Dendritic cell treated with granulocyte-macrophage colony-stimulating factor and Interleukin-4, amounts not matched to agents 40 ng/mL and 50 ng/mL, for 4 days (primary cell): ENCODE measurements at regions not wholly inside any gene's neighbourhood (a gene's known extent, or its start where the extent isn't known, plus 50 kb on each side); places are given as distances from the start of the nearest gene placed in this dataset.
"Not testable (repeated sequence)": the region's sequence is repeated elsewhere in the genome, so short reads cannot be mapped to it uniquely, and the experiment has no call there.

Source experiments
- H3K27ac Mint-ChIP-seq: one replicate; pipeline ENCODE4 v1.8.0; 2022; ENCODE audit warnings: mild to moderate bottlenecking, mixed read lengths
- H3K27me3 Mint-ChIP-seq: one replicate; pipeline ENCODE4 v1.8.0; 2022; ENCODE audit warnings: mild to moderate bottlenecking, mixed read lengths
- H3K36me3 Mint-ChIP-seq: one replicate; pipeline ENCODE4 v1.8.0; 2022; ENCODE audit warnings: low read depth, mixed read lengths
- H3K4me1 Mint-ChIP-seq: one replicate; pipeline ENCODE4 v1.8.0; 2022; ENCODE audit warnings: low read depth, mixed read lengths
- H3K4me3 Mint-ChIP-seq: one replicate; pipeline ENCODE4 v1.8.0; 2022; ENCODE audit warnings: mild to moderate bottlenecking, moderate library complexity, mixed read lengths
- H3K9me3 Mint-ChIP-seq: one replicate; pipeline ENCODE4 v1.8.0; 2022; ENCODE audit warnings: mixed read lengths
- intact Hi-C: fragments of 100-400 bp; cut with micrococcal nuclease; formaldehyde crosslinking; loops from one replicate; pipeline ENCODE4 v1.15.0; 2022

- H3K4me3 Mint-ChIP-seq = no peak overlapping the region
- H3K4me1 Mint-ChIP-seq = no peaks in the 10 kb centered on the region
- H3K27ac Mint-ChIP-seq = no peak overlapping the region
- H3K36me3 Mint-ChIP-seq = no peaks in the 10 kb centered on the region
- H3K9me3 Mint-ChIP-seq = no peaks in the 10 kb centered on the region
- intact Hi-C loops = no loop called here
- H3K27me3 Mint-ChIP-seq = no peaks in the 10 kb centered on the region
Measured at GRCh38 chr10:43851030-43851429, 202.3 kb upstream of the ZNF32 start.

DNA sequence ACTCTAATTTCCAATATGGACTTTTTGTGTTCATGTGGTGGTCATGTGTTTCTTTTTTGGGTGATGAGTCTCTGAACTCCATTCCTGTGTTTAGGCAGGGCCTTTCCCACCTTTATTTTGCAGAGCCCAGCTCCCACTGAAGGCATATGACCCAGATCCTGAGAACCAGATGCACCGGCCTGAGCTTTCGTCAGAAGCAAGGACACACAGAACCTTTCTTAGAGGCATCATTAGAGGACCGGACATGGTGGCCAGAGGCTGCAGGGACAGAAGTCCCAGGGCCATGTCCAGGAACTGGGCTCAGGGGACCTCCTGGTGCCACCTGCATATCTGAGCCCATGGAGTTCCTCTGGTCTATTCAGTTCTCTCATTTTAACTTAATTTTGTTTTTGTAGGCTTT, 200.9 kb upstream of the ZNF32 start:
- H3K4me1 Mint-ChIP-seq = no peaks in the 10 kb centered on the region
- no peak overlapping the region for H3K4me3 Mint-ChIP-seq

GRCh38 chr10:43846968-43847367, 198.3 kb upstream of the ZNF32 start:
- no peak overlapping the region for H3K4me3 Mint-ChIP-seq

More for the DNA sequence above, 200.9 kb upstream of the ZNF32 start:
- no peak overlapping the region for H3K27ac Mint-ChIP-seq
- H3K27me3 Mint-ChIP-seq = peaks cover 1% of the 10 kb centered on the region
- intact Hi-C loops = no loop called here
- H3K9me3 Mint-ChIP-seq = no peaks in the 10 kb centered on the region
- H3K36me3 Mint-ChIP-seq = no peaks in the 10 kb centered on the region

GRCh38 chr10:43846187-43846680, 197.6 kb upstream of the ZNF32 start:
- H3K4me1 Mint-ChIP-seq = no peaks in the 10 kb centered on the region
- no peaks in the 10 kb centered on the region for H3K36me3 Mint-ChIP-seq
- H3K4me3 Mint-ChIP-seq = no peak overlapping the region
- H3K9me3 Mint-ChIP-seq = no peaks in the 10 kb centered on the region
- peaks cover 3% of the 10 kb centered on the region for H3K27me3 Mint-ChIP-seq
- H3K27ac Mint-ChIP-seq = no peak overlapping the region
- intact Hi-C loops = no loop called here

More at GRCh38 chr10:43846968-43847367, 198.3 kb upstream of the ZNF32 start:
- H3K4me1 Mint-ChIP-seq = no peaks in the 10 kb centered on the region
- H3K27me3 Mint-ChIP-seq = peaks cover 1% of the 10 kb centered on the region
- no peak overlapping the region for H3K27ac Mint-ChIP-seq
- no peaks in the 10 kb centered on the region for H3K36me3 Mint-ChIP-seq
- intact Hi-C loops = no loop called here
- H3K9me3 Mint-ChIP-seq = no peaks in the 10 kb centered on the region

DNA sequence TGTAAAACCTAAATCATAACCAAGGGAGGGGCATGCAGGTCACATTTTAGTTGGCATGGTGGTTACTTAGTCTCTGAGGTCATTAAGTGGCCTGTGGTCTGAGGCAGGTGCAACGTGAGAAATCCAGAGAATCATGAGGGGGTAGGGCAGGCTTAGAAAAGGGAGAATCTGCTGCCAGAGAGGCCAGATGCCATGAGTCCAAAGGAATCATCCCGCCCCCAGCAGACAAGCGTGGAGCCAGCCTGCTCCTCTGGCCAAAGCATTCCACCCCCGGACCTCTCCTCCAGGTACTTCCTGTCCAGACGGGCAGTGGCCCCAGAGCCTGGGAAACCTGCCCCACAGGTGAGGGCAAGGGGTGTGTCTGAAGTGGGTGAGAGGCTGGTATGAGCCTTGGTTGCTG, 196.4 kb upstream of the ZNF32 start:
- H3K9me3 Mint-ChIP-seq = no peaks in the 10 kb centered on the region
- H3K27ac Mint-ChIP-seq = no peak overlapping the region
- no peaks in the 10 kb centered on the region for H3K36me3 Mint-ChIP-seq
- H3K4me3 Mint-ChIP-seq = no peak overlapping the region
- intact Hi-C loops = no loop called here
- peaks cover 7% of the 10 kb centered on the region for H3K27me3 Mint-ChIP-seq
- no peaks in the 10 kb centered on the region for H3K4me1 Mint-ChIP-seq

DNA sequence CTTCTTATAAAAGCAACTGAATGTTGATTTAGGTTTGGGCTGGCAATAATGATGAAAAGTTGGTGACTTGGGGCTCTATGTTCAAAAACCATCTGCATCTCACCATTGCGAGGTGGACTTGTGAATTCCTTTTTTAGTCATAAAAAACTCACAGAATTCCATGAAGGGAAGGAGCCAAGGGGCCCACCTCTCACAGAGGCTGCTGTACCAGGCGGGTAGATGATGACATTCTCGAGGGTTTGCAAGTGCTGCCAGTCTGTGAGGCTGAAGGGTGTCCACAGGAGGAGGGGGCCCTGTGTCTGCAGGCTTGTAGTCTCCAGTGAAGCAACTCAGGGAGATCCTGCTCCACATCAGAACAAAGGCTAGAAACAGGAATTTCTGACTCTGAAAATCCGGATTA, 195.5 kb upstream of the ZNF32 start:
- H3K9me3 Mint-ChIP-seq = no peaks in the 10 kb centered on the region
- no peak overlapping the region for H3K4me3 Mint-ChIP-seq
- intact Hi-C loops = no loop called here
- no peaks in the 10 kb centered on the region for H3K4me1 Mint-ChIP-seq
- H3K36me3 Mint-ChIP-seq = no peaks in the 10 kb centered on the region
- H3K27ac Mint-ChIP-seq = no peak overlapping the region
- H3K27me3 Mint-ChIP-seq = peaks cover 7% of the 10 kb centered on the region

GRCh38 chr10:43843321-43844101, 194.8 kb upstream of the ZNF32 start:
- no peak overlapping the region for H3K4me3 Mint-ChIP-seq
- no peaks in the 10 kb centered on the region for H3K4me1 Mint-ChIP-seq
- H3K27ac Mint-ChIP-seq = no peak overlapping the region
- no peaks in the 10 kb centered on the region for H3K36me3 Mint-ChIP-seq
- intact Hi-C loops = no loop called here
- no peaks in the 10 kb centered on the region for H3K9me3 Mint-ChIP-seq
- peaks cover 7% of the 10 kb centered on the region for H3K27me3 Mint-ChIP-seq

DNA sequence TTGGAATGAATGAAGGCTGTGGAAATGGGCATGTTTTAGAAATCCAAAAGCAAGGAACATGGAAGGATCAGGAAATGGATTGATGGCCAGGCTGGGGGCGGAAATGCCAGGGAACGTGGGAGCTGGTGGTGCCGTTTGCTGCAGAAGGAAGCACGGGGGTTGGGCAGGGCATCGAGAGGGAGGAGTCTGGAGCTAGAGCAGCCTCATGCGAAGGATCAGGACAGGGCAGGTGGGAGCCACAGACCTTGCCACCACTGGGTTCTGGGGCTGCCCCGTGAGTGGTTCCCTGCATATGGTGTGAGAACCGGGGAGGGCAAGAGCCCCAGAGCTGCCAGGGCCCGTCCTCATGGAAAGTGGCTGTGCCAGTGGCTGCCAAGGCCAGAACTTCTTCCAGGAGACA, 193.8 kb upstream of the ZNF32 start:
- H3K27me3 Mint-ChIP-seq = peaks cover 8% of the 10 kb centered on the region
- no peak overlapping the region for H3K4me3 Mint-ChIP-seq
- H3K36me3 Mint-ChIP-seq = no peaks in the 10 kb centered on the region
- H3K9me3 Mint-ChIP-seq = no peaks in the 10 kb centered on the region
- H3K4me1 Mint-ChIP-seq = no peaks in the 10 kb centered on the region
- H3K27ac Mint-ChIP-seq = no peak overlapping the region
- intact Hi-C loops = no loop called here

GRCh38 chr10:43842072-43842471, 193.4 kb upstream of the ZNF32 start:
- peaks cover 9% of the 10 kb centered on the region for H3K27me3 Mint-ChIP-seq
- no peaks in the 10 kb centered on the region for H3K36me3 Mint-ChIP-seq
- H3K4me1 Mint-ChIP-seq = no peaks in the 10 kb centered on the region
- H3K4me3 Mint-ChIP-seq = no peak overlapping the region
- intact Hi-C loops = no loop called here
- no peaks in the 10 kb centered on the region for H3K9me3 Mint-ChIP-seq
- no peak overlapping the region for H3K27ac Mint-ChIP-seq

- Mint-ChIP-seq H3K27me3 (peaks cover 8% of the 10 kb centered on the region), H3K9me3 (peaks cover 6% of the 10 kb centered on the region), H3K4me3 (no peak overlapping the region), H3K36me3 (no peaks in the 10 kb centered on the region), H3K27ac (no peak overlapping the region), H3K4me1 (no peaks in the 10 kb centered on the region)
- intact Hi-C loops = no loop called here
Measured at GRCh38 chr10:43839973-43840372, 191.3 kb upstream of the ZNF32 start.

GRCh38 chr10:43834751-43835150, 186.1 kb upstream of the ZNF32 start:
- H3K4me1 Mint-ChIP-seq, intact Hi-C loops, H3K27me3 Mint-ChIP-seq, H3K36me3 Mint-ChIP-seq, H3K4me3 Mint-ChIP-seq, H3K27ac Mint-ChIP-seq, H3K9me3 Mint-ChIP-seq: not testable (repeated sequence)

- Mint-ChIP-seq H3K36me3 (no peaks in the 10 kb centered on the region), H3K27me3 (no peaks in the 10 kb centered on the region), H3K9me3 (no peaks in the 10 kb centered on the region), H3K4me3 (no peak overlapping the region), H3K27ac (no peak overlapping the region), H3K4me1 (no peaks in the 10 kb centered on the region)
- intact Hi-C loops = no loop called here
Measured at GRCh38 chr10:43827853-43828252, 179.2 kb upstream of the ZNF32 start.

- no peaks in the 10 kb centered on the region for H3K36me3 Mint-ChIP-seq
- intact Hi-C loops = no loop called here
- H3K9me3 Mint-ChIP-seq = no peaks in the 10 kb centered on the region
- H3K27ac Mint-ChIP-seq = no peak overlapping the region
- H3K27me3 Mint-ChIP-seq = no peaks in the 10 kb centered on the region
- H3K4me3 Mint-ChIP-seq = no peak overlapping the region
- H3K4me1 Mint-ChIP-seq = no peaks in the 10 kb centered on the region
Measured at GRCh38 chr10:43825984-43826383, 177.3 kb upstream of the ZNF32 start.

DNA sequence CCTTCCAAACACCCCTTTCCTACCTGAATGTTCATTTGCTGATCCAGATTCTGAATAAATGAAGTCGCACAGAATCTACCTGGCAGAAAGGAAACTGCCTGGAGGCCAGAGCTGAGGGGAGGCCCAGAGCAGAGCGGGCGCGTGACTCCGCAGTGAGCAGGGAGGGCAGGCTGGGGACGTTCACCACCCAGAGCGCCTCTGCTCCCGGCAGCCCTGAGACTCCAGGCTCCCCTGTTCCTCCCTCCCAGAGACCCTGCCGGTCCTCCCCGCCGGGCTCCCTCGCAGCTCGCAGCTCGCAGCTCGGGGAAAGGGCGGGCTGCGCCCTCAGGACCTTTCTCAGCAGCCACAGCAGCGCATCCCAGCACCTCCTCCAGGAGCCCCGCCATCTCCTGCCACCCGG, 176.7 kb upstream of the ZNF32 start:
- Mint-ChIP-seq H3K27me3 (no peaks in the 10 kb centered on the region), H3K27ac (no peak overlapping the region)
- intact Hi-C loops = no loop called here

GRCh38 chr10:43824934-43825333, 176.3 kb upstream of the ZNF32 start:
- no peaks in the 10 kb centered on the region for H3K27me3 Mint-ChIP-seq
- no peak overlapping the region for H3K4me3 Mint-ChIP-seq
- no peaks in the 10 kb centered on the region for H3K4me1 Mint-ChIP-seq
- intact Hi-C loops = no loop called here
- no peak overlapping the region for H3K27ac Mint-ChIP-seq
- no peaks in the 10 kb centered on the region for H3K9me3 Mint-ChIP-seq
- H3K36me3 Mint-ChIP-seq = no peaks in the 10 kb centered on the region

More for the DNA sequence above, 176.7 kb upstream of the ZNF32 start:
- Mint-ChIP-seq H3K4me1 (no peaks in the 10 kb centered on the region), H3K9me3 (no peaks in the 10 kb centered on the region), H3K36me3 (no peaks in the 10 kb centered on the region), H3K4me3 (no peak overlapping the region)
